C4-2B (cell line): ENCODE measurements at regions not wholly inside any gene's neighbourhood (a gene's known extent, or its start where the extent isn't known, plus 50 kb on each side); places are given as distances from the start of the nearest gene placed in this dataset.

ENCODE experiments used
- H3K27ac ChIP-seq: fragments of 450-650 bp; 2 replicates; pipeline ENCODE4 v1.5.1; 2017
- CTCF ChIP-seq: fragments of 450-650 bp; conservative IDR thresholded peaks from 2 replicates; pipeline ENCODE4 v1.5.1; 2017; ENCODE audit warnings: mild to moderate bottlenecking
- ZFX ChIP-seq: fragments of 450-650 bp; IDR thresholded peaks from 2 replicates; pipeline ENCODE4 v1.6.1; 2017

- TF ChIP-seq ZFX, result no peak
- TF ChIP-seq CTCF, result no peak
- no peak overlapping the region for H3K27ac ChIP-seq
These were observed 368.1 kb upstream of the SEMA6D start for GRCh38 chr15:47349179-47349578.

- H3K27ac ChIP-seq, result no peak overlapping the region
- no peak for TF ChIP-seq ZFX
These were observed 365.8 kb upstream of the SEMA6D start for GRCh38 chr15:47351501-47351900.

- TF ChIP-seq ZFX (no peak), CTCF (no peak)
These were observed 365.1 kb upstream of the SEMA6D start for GRCh38 chr15:47352217-47352616.

GRCh38 chr15:47355759-47356158 lies 361.5 kb upstream of the SEMA6D start:
- no peak for TF ChIP-seq ZFX
- TF ChIP-seq CTCF, result no peak
- H3K27ac ChIP-seq, result no peak overlapping the region

More at GRCh38 chr15:47352217-47352616, 365.1 kb upstream of the SEMA6D start:
- H3K27ac ChIP-seq, result no peak overlapping the region

- TF ChIP-seq ZFX (no peak), CTCF (no peak)
- no peak overlapping the region for H3K27ac ChIP-seq
These were observed 361.0 kb upstream of the SEMA6D start for GRCh38 chr15:47356297-47356696.

GRCh38 chr15:47358876-47359275 lies 358.4 kb upstream of the SEMA6D start:
- H3K27ac ChIP-seq, result no peak overlapping the region
- no peak for TF ChIP-seq CTCF
- TF ChIP-seq ZFX, result no peak

- no peak for TF ChIP-seq ZFX
- TF ChIP-seq CTCF, result no peak
- no peak overlapping the region for H3K27ac ChIP-seq
These were observed 357.0 kb upstream of the SEMA6D start for GRCh38 chr15:47360305-47360704.

- no peak overlapping the region for H3K27ac ChIP-seq
- TF ChIP-seq ZFX (no peak), CTCF (no peak)
These were observed 355.0 kb upstream of the SEMA6D start for GRCh38 chr15:47362118-47362905.
